MM.1S (cell line): ENCODE measurements at regions not wholly inside any gene's neighbourhood (a gene's known extent, or its start where the extent isn't known, plus 50 kb on each side); places are given as distances from the start of the nearest gene placed in this dataset.

Experiments
- DNase-seq: peaks from one replicate; pipeline ENCODE4 v3.0.0-alpha.2; 2015
- H2AFZ ChIP-seq: fragments of 300-600 bp; sonication (generic); 2 replicates; pipeline ENCODE4 v1.6.0; 2016; ENCODE audit warnings: antibody characterized with exemption, low read length
- H3F3A ChIP-seq: fragments of 300-600 bp; sonication (generic); 2 replicates; pipeline ENCODE4 v1.6.1; 2016; ENCODE audit warnings: mild to moderate bottlenecking, antibody characterized with exemption, low read length, moderate library complexity, mixed read lengths; ENCODE audit not compliant: insufficient read depth
- H3K27ac ChIP-seq: fragments of 300-600 bp; sonication (generic); 2 replicates; pipeline ENCODE4 v1.5.1; 2016; ENCODE audit warnings: mild to moderate bottlenecking, low read length
- H3K27me3 ChIP-seq: fragments of 300-600 bp; sonication (generic); replicated peaks from 2 replicates; pipeline ENCODE4 v1.6.0; 2016; ENCODE audit warnings: low read length; ENCODE audit not compliant: insufficient read depth
- H3K36me3 ChIP-seq: fragments of 300-600 bp; sonication (generic); replicated peaks from 2 replicates; pipeline ENCODE4 v1.6.1; 2016; ENCODE audit warnings: mild to moderate bottlenecking, low read length, mixed read lengths; ENCODE audit not compliant: insufficient read depth
- H3K4me1 ChIP-seq: fragments of 300-600 bp; sonication (generic); 2 replicates; pipeline ENCODE4 v1.6.1; 2016; ENCODE audit warnings: low read length, mixed read lengths
- H3K4me2 ChIP-seq: fragments of 300-600 bp; sonication (generic); 2 replicates; pipeline ENCODE4 v1.6.0; 2016; ENCODE audit warnings: low read depth, low read length
- H3K4me3 ChIP-seq: fragments of 300-600 bp; sonication (generic); 2 replicates; pipeline ENCODE4 v1.5.1; 2016; ENCODE audit warnings: low read length, mixed read lengths
- H3K79me2 ChIP-seq: fragments of 300-600 bp; sonication (generic); 2 replicates; pipeline ENCODE4 v1.6.1; 2016; ENCODE audit warnings: mixed run types, low read length, mixed read lengths
- H3K9ac ChIP-seq: fragments of 300-600 bp; sonication (generic); 2 replicates; pipeline ENCODE4 v1.6.1; 2016; ENCODE audit warnings: low read length, mixed read lengths
- H3K9me2 ChIP-seq: fragments of 300-600 bp; sonication (generic); replicated peaks from 2 replicates; pipeline ENCODE4 v1.6.1; 2016; ENCODE audit warnings: mild to moderate bottlenecking, low read length, mixed read lengths; ENCODE audit not compliant: insufficient read depth
- H3K9me3 ChIP-seq: fragments of 300-600 bp; sonication (generic); replicated peaks from 2 replicates; pipeline ENCODE4 v1.6.1; 2016; ENCODE audit warnings: mild to moderate bottlenecking, low read length, mixed read lengths; ENCODE audit not compliant: insufficient read depth
- H4K20me1 ChIP-seq: fragments of 300-600 bp; sonication (generic); 2 replicates; pipeline ENCODE4 v1.6.1; 2016; ENCODE audit warnings: mild to moderate bottlenecking, low read length, moderate library complexity, mixed read lengths; ENCODE audit not compliant: insufficient read depth
- EZH2 ChIP-seq: fragments of 300-600 bp; sonication (generic); optimal IDR thresholded peaks from 2 replicates; pipeline ENCODE3; 2017; ENCODE audit warnings: low read depth, mild to moderate bottlenecking, antibody characterized with exemption, low read length, mixed read lengths
- EZH2phosphoT487 ChIP-seq: fragments of 300-600 bp; sonication (generic); IDR thresholded peaks from 2 replicates; pipeline ENCODE4 v1.6.1; 2018; ENCODE audit warnings: antibody characterized with exemption, low read length
- TF ChIP-seq, protein P1 (sequence below): fragments of 300-600 bp; sonication (generic); IDR thresholded peaks from 2 replicates; pipeline ENCODE4 v1.5.1; 2016; ENCODE audit warnings: antibody characterized with exemption, low read length, mixed read lengths

GRCh38 chr10:129168660-129169059 is 298.4 kb upstream of the MGMT start:
- H3K9ac ChIP-seq: no peak overlapping the region
- no peak overlapping the region for H3K4me3 ChIP-seq
- no peaks in the 10 kb centered on the region for H3K9me3 ChIP-seq
- H2AFZ ChIP-seq: no peak overlapping the region
- no peak overlapping the region for H3K4me2 ChIP-seq
- no peaks in the 10 kb centered on the region for H3K36me3 ChIP-seq
- TF ChIP-seq EZH2phosphoT487: no peak
- TF ChIP-seq EZH2: no peak
- TF ChIP-seq, protein P1, sequence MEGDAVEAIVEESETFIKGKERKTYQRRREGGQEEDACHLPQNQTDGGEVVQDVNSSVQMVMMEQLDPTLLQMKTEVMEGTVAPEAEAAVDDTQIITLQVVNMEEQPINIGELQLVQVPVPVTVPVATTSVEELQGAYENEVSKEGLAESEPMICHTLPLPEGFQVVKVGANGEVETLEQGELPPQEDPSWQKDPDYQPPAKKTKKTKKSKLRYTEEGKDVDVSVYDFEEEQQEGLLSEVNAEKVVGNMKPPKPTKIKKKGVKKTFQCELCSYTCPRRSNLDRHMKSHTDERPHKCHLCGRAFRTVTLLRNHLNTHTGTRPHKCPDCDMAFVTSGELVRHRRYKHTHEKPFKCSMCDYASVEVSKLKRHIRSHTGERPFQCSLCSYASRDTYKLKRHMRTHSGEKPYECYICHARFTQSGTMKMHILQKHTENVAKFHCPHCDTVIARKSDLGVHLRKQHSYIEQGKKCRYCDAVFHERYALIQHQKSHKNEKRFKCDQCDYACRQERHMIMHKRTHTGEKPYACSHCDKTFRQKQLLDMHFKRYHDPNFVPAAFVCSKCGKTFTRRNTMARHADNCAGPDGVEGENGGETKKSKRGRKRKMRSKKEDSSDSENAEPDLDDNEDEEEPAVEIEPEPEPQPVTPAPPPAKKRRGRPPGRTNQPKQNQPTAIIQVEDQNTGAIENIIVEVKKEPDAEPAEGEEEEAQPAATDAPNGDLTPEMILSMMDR: no peak
- DNase-seq: no peak
- no peaks in the 10 kb centered on the region for H3K9me2 ChIP-seq
- H3K79me2 ChIP-seq: no peaks in the 10 kb centered on the region
- H3K27me3 ChIP-seq: no peaks in the 10 kb centered on the region
- H4K20me1 ChIP-seq: no peaks in the 10 kb centered on the region
- H3F3A ChIP-seq: no peaks in the 10 kb centered on the region
- H3K4me1 ChIP-seq: no peaks in the 10 kb centered on the region
- H3K27ac ChIP-seq: no peak overlapping the region

GRCh38 chr10:129169115-129169514 is 297.9 kb upstream of the MGMT start:
- no peaks in the 10 kb centered on the region for H3K9me2 ChIP-seq
- H3K79me2 ChIP-seq: no peaks in the 10 kb centered on the region
- H3K4me1 ChIP-seq: no peaks in the 10 kb centered on the region
- H4K20me1 ChIP-seq: no peaks in the 10 kb centered on the region
- H2AFZ ChIP-seq: no peak overlapping the region
- no peak overlapping the region for H3K4me3 ChIP-seq
- H3K27me3 ChIP-seq: no peaks in the 10 kb centered on the region
- no peaks in the 10 kb centered on the region for H3K9me3 ChIP-seq
- no peak for DNase-seq
- H3K27ac ChIP-seq: no peak overlapping the region
- H3K36me3 ChIP-seq: no peaks in the 10 kb centered on the region
- TF ChIP-seq, protein P1: no peak
- TF ChIP-seq EZH2phosphoT487 (no peak), EZH2 (no peak)
- no peak overlapping the region for H3K9ac ChIP-seq
- no peak overlapping the region for H3K4me2 ChIP-seq
- H3F3A ChIP-seq: no peaks in the 10 kb centered on the region

- Histone ChIP-seq H3K27ac (no peak overlapping the region), H4K20me1 (no peaks in the 10 kb centered on the region), H3K4me3 (no peak overlapping the region), H3K9ac (no peak overlapping the region), H3K4me2 (no peak overlapping the region), H2AFZ (no peak overlapping the region), H3K9me2 (no peaks in the 10 kb centered on the region), H3K79me2 (no peaks in the 10 kb centered on the region), H3K27me3 (no peaks in the 10 kb centered on the region), H3K4me1 (no peaks in the 10 kb centered on the region), H3K36me3 (no peaks in the 10 kb centered on the region), H3K9me3 (no peaks in the 10 kb centered on the region), H3F3A (no peaks in the 10 kb centered on the region)
- no peak for TF ChIP-seq EZH2phosphoT487
- no peak for TF ChIP-seq EZH2
- TF ChIP-seq, protein P1: no peak
- no peak for DNase-seq
These were observed 296.2 kb upstream of the MGMT start for GRCh38 chr10:129170812-129171211.
